Muscle of arm (tissue), 1 donor: ENCODE measurements at regions not wholly inside any gene's neighbourhood (a gene's known extent, or its start where the extent isn't known, plus 50 kb on each side); places are given as distances from the start of the nearest gene placed in this dataset.
"Not testable (repeated sequence)": the region's sequence is repeated elsewhere in the genome, so short reads cannot be mapped to it uniquely, and the experiment has no call there.

ENCODE experiments used
- DNase-seq: peaks from one replicate; pipeline ENCODE4 v3.0.0-alpha.2; 2013

DNA sequence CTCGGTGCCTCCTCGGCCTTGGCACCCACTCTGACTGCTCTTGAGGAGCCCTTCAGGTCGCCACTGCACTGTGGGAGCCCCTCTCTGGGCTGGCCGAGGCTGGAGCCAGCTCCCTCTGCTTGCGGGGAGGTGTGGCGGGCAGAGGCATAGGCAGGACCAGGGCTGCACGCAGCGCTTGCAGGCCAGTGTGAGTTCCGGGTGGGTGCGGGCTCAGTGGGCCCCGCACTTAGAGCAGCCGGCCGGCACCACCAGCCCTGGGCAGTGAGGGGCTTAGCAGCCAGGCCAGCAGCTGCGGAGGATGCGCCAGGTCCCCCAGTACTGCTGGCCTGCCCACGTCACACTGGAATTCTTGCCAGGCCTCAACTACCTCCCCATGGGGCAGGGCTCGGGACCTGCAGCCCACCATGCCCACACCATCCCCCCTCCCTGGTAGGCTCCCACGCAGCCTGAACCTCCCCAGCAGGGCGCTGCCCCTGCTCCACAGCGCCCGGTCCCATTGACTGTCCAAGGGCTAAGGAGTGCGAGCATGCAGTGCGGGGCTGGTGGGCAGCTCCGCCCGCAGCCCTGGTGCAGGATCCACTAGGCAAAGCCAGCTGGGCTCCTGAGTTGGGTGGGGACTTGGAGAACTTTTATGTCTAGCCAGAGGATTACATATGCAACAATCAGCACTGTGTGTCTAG is 602.9 kb upstream of the ST8SIA4 start:
- no peak for DNase-seq

DNA sequence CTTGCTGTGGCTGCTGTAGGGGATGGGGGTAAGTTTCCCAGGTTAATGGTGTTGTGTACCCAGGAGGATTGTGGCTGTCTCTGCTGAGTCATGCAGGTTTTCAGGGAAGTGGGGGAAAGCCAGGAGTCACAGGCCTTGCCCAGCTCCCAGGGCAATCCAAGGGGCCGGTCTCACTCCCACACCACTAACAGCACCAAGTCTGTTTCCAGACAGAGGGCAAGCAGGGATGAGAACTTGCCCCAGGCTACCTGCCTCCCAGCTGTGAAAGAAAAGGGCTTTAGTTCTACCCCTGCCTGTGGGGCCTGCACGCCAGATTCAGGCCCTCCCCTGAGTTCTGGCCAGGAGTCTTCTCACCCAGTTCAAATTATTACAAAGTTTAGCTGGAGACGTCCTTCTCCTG is 579.8 kb upstream of the ST8SIA4 start:
- no peak for DNase-seq

DNA sequence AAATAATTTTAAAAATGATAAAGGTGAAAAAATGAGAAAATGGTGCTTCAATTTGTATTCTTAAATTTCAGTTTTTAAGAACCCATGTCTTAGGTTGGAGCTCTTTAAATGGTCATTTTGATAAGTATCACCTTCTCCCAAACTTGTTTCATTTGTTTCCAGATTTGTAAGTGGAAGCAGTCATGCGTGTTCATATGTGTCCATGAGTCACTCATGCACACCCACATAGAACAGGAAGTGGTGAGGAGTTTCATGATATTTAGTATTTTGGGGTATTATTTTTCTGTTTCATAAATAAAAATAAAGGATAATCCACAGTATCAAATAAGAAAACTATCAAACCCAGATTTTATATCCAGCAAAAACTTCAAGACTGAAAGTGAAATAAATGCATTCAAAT is 570.4 kb upstream of the ST8SIA4 start:
- no peak for DNase-seq

DNA sequence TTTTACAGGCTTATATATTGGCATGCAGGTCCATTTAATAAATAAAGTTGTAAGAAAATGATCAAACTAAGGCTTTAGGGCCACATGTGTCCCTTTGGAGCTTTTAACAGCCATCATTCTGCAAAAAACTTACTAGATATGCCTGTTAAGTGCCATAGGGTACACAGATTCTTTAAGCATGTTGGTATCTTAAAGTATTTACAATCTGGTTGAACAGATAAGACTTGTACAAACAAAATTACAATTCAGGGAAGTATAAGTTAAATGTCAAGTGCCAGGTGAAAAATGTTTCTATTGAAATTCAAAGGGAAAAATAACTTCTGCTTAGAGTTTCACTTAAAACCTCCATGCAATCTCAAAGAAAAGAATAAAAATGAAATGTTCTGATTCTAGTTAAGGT is 558.4 kb upstream of the ST8SIA4 start:
- no peak for DNase-seq

DNA sequence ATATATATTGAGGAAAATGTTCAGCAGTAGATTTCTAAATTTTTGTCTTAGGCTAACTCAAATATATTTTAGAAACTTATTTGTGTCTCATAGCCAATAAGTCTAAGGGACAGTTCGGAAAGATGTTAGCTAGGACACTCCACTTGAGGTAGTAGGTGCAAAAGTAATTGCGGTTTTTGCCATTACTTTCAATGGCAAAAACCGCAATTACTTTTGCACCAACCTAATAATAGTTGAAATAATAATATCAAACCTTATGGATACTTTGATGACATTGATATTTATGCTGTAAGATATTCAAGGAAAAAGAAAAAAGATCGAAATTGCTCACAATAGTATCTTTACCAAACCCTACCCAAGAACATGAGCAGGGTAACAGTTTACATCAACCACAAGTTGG is 555.5 kb upstream of the ST8SIA4 start:
- no peak for DNase-seq

DNA sequence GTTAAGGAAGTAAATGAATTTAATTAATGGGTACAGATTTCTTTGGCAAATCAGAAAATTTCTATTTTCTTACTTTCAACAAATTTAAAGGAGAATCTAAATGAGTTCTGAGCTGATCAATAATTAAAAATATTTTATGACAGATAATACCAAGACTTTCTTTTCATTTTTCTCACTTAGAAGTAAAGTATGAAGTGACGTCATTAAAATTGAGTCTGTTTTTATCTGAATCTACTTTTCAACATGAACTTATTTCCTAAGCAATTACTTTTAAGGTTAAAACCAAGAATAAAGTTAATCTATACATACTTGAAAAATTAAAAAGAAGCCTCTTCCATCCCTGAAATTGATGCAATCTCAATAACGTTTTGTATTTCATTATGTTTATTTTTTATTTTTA is 552.8 kb upstream of the ST8SIA4 start:
- DNase-seq: no peak

DNA sequence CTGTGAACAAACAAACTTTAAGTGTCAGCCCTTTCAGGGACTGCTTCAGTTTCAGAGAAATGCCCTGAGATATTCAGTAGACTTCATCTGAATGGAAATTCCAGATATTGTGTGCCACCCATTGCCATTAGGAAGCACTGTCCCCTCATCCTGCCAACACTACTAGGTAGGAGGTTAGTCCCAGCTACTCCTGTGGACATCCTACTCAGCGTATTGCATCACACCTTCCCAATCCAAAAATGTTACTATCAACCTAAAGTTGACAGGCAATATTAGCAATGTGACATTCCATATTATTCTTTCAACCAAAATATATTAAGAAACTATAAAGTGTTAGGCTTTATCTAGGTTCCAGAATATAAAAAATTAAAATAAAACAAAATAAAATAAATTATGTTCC is 552.0 kb upstream of the ST8SIA4 start:
- DNase-seq: no peak

DNA sequence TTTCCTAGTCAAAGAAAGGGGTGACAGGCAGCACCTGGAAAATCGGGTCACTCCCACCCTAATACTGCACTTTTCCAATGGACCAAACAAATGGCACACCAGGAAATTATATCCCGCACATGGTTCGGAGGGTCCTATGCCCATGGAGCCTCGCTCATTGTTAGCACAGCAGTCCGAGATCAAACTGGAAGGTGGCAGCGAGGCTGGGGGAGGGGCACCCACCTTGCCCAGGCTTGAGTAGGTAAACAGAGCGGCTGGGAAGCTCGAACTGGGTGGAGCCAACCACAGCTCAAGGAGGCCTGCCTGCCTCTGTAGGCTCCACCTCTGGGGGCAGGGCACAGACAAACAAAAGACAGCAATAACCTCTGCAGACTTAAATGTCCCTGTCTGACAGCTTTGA is 539.2 kb upstream of the ST8SIA4 start:
- not testable (repeated sequence) for DNase-seq

DNA sequence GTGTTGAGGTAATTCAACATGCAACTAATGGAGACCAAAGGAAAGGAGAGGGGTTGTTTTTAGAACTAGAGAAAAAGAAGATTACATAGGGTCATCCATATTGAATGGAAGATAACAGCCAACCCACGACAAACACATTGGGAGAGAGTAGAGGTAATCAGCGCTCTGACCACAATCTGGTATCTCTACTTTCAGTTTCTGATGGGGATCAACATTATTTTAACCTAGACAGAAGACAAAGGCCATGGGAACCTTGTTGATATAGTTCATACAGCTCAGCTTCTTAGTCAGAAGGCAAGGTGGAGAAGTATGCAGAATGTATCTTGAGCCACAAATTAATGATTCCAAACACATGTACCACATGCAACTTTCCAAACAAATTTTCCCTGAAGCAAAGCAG is 537.1 kb upstream of the ST8SIA4 start:
- no peak for DNase-seq

DNA sequence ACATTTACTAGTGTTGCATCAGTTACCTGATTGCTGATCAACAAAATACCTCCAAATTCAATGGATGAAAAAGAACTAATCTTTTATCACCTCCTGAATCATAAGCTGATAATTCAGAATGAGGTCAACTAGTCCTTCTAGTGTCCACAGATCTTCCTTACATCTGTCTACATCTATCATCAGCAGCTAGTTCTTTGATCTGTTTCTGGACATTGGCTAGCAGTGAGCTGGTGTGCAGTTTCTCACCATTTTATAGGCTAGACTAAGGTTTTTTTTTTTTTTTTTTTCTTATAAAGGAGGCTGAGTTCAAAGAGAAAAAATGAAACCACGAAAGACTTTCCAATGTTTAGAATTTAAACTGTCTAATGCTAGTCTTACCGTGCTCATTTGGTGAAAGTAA is 534.3 kb upstream of the ST8SIA4 start:
- no peak for DNase-seq

DNA sequence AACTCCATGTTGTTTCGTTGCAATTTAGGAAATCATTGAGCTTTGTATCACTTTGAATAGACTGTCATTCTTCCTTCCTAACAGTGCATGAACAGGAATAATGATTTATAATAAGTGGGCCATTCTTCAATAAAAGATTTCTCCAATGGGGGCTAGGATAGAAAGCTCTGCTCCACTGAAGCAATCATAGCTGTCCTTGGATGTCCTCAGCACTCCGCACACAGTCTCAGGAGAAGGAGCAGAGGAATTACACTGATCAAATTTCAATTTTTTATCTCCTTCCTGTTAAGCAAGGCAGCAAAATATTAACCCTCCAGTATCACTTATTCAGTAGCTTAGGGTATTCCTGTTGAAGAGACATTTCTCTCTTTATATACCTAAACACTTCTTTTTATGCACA is 532.7 kb upstream of the ST8SIA4 start:
- DNase-seq: no peak

DNA sequence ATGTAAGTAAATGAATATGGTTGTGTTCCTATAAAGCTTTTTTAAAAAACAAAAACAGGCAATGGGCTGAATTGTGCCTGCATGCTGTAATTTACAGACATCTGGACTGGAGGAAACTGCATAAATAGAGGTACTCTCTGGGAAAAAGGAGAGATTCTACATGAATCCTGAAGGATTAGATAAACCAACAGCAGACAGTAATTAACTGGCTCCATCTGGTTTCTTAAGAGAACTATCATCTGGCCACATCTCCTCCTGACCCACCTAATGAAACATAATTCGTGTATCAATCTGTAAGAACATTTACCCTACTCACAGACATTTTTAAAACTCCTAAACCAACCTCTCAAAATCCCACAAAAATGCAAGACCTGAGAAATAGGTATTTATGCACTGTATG is 528.1 kb upstream of the ST8SIA4 start:
- no peak for DNase-seq

DNA sequence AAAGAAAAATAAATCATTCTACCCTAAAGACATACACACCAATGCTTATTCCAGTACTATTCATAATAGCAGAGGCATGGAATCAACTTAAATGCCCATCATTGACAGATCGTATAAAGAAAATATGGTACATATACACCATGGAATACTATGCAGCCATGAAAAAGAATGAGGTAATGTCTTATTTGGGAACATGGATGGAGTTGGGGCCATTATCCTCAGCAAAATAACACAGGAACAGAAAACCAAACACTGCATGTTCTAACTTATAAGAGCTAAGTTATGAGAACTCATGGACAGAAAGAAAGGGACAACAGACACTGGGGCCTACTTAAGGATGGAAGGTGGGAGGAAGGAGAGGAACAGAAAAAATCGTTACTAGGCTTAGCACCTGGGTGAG is 527.5 kb upstream of the ST8SIA4 start:
- no peak for DNase-seq

DNA sequence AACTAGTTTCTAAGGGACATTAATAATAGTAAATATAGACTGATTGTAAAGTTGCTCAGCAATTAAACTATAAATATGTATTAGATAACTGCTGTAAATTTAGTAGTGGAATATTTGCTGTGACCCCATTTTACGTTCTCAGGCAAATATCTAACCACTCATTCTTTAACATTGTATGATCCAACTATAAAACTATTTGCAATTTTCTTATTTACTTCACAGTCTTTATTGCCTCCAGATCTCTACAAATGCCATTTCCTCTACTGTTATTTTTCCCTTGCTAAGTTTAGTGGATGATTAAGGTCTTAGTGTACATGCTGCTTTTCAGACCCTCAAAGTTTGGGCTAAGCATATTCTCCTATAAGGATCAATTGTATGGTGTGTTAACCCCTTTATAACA is 526.2 kb upstream of the ST8SIA4 start:
- DNase-seq: no peak

DNA sequence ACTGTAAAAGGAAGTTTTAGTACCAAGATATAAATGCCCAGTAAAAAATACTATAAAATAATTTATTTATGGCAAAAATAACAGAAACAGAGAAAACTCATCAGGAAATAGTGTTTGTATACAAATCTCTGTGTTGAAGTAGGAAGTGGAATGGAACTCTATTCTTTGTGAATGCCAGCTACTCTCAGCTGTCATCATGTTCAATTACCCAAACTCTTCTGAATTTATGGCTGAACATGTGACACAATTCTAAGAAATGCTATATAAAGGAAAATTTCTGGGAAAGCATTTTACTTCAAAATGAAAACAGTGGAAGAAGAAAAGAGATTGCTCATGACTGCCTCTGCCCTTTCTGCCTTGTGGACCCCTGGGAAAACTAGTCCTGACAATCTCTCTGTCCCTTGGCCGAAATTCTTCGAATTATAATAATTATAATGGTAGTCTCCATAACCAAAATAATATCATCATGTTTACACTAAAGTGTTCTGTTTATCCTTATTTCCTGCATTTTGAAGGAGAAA is 522.3 kb upstream of the ST8SIA4 start:
- no peak for DNase-seq

DNA sequence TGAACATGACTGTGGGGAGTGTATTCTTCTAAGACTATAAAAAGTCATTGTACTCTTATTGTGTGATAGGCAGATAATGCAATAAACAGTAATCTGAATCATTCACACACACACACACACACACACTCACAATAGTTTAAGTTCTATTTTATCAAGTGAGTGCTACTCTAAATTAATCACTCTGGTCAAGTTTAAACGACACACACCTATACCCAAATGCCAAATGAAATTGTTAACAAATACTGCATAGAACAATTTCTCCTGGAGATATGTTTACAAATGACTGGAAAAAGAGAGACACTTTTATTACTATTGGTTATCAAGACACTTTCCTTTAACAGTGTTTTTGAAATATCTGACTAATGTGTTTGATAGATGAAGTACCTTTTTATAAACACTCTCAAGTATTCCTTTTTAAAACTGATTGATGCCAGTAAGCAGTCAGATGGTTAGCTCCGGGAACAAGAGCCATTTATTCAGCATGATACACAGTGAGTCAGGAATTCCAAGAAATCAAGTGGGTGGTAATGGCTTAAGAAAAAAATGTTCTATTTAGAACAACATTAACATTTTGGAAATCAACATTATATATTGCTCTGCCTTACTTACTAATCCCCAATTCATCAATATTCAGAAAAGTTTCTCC is 521.6 kb upstream of the ST8SIA4 start:
- no peak for DNase-seq

DNA sequence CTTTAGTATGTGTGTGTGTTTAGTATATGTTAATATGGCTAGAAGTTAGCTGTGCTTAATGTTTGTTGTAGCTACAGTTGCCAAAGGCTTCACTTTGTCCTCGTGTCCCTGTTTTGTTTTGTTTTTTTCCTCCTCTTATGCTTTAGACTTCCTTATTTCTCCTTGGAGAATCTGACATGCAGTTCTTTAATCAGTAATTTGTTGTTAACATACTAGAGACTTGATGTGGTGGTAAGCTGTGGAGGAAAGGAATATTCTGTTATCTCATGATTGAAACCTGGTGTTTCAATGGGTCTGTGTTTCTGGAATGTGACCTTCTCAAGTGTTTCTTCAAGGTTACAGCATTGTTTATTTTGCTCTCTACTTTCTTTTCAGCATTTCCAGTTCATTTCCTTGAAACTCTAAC is 515.6 kb upstream of the ST8SIA4 start:
- peak; percentile 35 for DNase-seq

DNA sequence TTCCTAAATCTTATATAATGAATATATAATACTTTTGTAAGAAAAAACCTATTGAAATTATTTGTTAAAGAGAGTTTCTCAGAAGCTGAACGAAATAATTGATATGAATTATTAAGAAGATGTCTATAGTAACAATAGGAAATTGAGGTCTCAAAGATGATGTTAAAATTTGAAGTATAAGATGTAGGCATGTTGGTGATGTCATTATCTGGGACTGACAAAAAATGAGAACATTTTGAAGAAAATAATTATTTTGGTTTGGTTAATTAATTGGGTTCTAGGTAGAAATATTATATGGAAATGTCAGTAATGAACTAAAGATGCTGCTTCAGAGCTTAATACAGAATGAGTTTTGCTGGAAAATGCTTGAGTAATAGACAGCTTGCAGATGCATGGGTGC is 501.4 kb upstream of the ST8SIA4 start:
- DNase-seq: no peak

DNA sequence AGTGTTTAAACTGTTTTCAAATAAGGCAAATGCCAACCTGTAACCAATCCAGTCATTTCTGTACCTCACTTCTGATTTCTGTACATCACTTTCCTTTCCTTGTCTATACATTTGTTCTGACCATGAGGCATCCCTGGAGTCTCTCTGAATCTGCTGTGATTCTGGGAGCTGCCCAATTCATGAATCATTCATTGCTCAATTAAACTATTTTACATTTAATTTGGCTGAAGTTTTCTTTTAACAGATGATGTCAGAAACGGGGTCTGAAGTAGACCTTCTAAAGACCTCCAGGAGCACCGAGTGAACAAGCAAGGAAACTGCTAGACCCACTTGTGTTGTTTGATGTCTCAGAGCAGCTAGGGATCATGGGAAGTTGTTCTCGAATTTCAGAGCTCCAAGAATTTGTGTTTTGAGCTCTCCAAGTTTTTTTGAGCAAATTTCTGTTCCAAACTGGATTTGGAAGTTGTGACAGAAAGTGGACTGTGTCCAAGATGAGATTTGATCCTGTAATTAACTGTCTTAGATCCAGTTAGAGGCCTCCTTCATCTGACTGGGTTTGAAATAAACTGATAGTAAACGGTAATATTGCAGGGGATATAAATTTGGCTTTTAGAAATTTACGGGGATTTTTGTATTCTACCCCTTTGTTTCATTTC is 490.8 kb upstream of the ST8SIA4 start:
- no peak for DNase-seq

DNA sequence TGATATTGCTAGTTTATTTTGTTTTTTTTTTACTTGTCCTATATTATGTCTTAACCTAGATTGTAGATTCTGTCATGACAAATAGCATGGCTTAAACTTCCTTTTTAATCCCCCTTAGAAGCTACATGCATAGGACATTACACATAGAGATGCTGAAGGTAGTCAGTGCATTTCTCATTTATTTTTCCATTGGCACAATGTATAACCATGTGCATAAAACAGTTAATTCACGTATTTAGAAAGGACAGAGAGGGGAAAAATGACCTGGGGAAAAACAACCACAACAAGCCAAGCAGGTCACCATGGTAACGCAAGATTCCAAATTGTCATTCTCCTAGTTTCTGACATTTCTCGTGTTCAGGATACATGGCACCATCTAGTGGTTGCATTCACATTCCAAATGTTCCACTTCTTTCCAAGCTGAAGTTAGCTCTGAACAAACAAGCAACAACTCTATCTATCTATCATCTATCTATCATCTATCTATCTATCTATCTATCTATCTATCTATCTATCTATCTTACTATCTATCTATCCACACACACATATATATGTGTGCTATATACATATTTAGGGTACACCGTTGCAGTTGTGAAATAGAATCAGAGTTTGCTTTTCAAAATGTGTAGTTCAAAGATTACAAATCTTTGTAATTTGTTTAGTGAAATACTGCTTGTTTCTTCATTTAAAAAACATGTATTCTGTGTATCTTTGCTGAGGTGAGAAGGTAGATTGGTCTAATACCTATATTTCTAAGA is 487.2 kb upstream of the ST8SIA4 start:
- peak; percentile 44 for DNase-seq

DNA sequence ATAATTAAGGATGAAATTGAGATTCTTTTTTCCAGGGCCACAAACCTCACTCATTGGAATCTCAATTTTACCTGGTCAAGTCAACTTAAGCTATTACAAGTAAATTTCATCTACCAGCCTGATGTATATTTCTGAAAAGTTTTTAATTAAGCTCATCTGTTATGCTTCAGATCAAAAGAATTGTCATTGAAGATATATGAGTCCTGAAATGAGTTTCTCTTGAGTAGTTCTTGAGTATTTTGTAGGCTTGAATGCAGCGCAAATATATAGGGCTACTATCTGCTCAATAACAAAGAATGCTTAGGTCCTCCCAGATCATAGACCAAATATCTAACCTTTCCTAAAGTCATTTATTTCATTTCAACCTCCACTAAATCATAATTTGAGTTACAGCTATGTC is 482.2 kb upstream of the ST8SIA4 start:
- DNase-seq: no peak

DNA sequence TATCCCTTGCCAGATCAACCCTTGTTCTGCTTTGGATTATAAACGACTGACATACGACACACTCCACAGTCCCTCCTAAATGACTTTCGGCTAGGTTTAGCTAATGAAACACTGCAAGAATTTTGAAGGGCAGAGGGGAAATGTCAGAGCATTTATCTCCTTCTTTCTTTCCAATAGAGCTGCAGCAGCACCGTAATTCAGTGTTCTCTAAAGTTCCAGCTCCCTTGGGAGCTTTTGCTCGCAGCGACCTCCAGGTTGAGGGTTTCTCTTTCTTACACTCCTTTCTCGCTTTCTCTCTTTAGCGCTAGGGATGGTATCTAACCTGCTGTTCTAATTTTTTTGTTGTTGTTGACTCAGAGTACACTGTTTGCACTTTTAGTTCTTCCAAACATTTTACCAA is 467.1 kb upstream of the ST8SIA4 start:
- DNase-seq: no peak

DNA sequence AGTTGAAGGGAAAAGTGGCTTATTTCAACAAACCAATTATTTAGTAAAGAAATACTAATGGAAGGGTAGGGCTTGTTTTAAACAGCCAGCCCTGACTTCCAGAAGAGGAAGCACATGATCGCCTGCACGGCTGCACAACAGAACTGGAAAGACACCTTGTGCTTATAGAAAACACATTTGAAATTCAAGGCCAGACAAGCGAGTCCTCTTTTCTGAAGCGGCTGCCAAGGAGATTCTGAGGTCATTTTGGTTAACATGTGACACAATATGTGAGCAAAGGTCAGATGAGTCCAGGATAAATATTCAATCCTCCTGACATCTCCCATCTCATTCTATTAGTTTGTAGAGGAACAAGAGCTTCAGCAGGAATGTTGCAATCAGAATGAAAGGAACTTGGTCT is 461.4 kb upstream of the ST8SIA4 start:
- no peak for DNase-seq
